GM21528 (cell line): ENCODE measurements at regions not wholly inside any gene's neighbourhood (a gene's known extent, or its start where the extent isn't known, plus 50 kb on each side); places are given as distances from the start of the nearest gene placed in this dataset.

Experiments
- ATAC-seq: cut with Tn5 transposase; IDR thresholded peaks from one replicate; pipeline ENCODE4 v1.9.1; 2021; ENCODE audit warnings: mild to moderate bottlenecking, moderate library complexity; ENCODE audit not compliant: unreplicated experiment, low FRiP score

DNA sequence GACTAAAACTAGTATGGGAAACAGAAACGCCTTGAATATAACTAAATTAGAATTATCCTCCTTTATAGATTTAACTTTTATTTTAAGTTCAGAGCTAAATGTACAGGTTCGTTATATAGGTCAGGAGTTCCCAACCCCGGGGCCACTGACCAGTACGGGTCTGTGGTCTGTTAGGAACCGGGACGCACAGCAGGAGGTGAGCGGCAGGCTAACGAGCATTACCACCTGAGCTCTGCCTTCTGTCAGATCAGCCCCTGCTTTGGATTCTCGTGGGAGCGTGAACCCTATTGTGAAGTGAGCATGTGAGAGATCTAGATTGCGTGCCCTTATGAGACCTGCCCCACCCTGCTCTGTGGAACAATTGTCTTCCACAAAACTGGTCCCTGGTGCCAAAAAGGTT is 51.0 kb downstream of the FAT4 start:
- ATAC-seq, result no peak

DNA sequence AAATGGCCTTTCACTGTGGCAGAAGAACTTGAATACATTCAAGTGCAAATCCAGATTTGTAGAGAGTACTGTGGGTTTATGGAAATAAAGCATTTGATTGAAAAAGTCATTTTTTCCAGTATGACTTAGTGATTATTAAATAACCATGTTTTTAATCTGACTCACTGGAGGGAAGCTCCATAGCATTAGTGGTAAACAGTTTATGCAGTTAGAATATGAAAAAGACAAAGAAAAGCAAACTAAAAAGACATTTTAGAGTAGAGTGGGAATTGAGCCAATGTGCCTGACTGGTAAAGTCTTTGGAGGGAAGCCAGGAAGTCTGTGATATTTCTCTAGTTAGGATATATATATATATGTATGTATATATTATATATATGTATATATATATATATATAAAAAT is 53.4 kb downstream of the FAT4 start:
- ATAC-seq, result no peak

DNA sequence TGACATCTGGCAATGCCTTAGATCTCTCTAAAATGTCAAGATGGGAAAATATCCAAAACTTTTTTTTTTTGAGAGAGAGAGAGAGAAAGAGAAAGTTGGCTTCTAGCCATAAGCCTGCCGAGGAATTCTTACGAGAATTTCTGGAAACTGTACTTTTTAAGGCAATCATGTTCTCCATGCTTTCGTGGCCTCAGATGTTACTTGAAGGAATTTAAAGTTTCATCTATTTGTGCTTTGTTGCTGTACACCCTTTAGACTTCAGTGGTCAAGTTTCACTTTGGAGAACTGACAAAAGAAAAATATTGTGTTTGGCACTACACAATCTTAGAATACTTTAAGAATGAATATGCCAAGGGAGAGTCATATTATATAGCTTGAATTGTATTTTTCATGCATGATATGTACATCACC is 53.9 kb downstream of the FAT4 start:
- no peak for ATAC-seq

DNA sequence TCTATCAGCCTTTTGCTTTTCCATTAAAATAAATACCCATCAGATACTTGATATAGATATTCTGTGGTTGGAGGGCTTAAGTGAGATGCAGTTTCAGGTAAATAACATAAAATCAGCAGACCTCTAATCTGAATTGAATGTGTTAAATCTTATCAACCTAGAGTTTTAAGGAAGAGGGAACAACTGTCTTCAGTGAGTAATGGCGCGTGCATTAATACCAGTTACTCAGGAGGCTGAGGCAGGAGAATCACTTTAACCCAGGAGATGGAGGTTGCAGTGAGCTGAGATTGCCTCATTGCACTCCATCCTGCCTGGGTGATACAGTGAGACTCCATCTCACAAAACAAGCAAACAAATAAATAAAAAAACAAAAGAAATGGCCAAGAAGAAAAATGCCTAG is 54.3 kb downstream of the FAT4 start:
- ATAC-seq, result no peak

DNA sequence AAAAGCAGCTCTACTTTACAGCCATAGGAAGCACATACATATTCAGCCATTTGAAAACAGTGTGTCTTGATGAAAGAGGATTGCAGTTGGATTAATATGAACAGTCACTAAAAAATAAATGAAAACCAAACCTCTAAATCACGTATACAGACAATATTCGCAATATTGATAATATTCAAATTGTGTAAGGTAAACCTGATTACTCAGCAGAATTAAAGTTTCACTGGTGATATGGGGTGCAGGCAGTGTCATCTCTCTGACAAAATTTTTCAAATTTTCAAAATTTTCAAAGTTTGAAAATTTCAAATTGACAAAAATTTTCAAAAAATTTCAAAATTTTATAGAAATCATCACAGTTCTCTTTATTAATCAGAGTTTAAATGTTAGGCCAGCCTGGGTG is 55.7 kb downstream of the FAT4 start:
- no peak for ATAC-seq

DNA sequence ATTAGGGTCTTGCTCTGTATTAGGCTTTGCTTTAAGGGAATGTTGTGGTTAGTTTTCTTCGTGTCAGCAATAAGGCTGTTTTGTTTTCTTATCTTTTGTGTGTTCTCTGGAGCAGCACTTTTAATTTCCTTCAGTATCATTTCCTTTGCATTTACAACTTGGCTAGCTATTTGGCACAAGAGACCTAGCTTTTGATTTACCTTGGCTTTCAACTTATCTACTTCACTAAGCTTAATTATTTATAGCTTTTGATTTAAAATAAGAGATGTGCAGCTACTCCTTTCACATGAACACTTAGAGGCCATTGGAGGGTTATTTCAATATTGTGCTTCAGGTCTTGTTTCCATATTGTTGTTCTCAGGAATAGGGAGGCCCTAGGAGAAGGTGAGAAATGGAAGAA is 68.2 kb downstream of the FAT4 start:
- ATAC-seq, result no peak

DNA sequence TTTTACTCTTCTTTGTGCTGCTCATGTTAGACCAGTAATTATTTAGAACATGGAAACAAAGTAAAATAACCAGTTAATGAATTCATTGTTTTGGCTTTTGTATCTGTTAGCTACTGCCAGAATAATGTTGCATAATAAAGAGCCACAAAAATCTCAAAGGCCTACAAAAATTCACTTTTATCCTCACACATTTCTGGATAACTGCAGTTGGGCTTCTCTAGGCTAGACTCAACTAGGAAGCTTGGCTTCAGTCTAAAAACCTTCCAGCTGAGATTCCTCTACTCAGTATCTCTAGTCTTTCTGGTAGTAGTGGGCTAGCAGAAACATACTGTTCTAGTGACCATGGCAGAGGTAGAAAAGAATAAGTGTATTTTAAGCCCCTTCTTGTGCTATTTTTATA is 73.0 kb downstream of the FAT4 start:
- ATAC-seq, result no peak

DNA sequence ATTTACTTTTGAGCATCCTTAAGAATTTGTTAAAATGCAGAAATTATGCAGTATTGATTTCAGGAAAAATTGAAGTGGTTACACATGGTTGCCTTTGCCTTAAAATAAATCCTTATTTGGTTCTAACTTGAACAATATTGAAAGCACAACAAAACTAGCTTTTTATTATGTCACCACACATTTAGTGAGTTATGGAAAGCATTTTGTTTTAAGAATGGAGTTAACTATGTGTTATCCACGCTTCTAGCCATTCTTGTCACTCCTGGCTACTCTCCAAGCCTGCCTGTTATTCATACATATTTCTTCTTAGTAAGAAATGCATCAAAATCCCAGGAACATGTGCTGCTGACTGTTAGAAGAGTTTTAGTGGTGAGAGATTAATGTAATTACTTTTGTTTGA is 73.9 kb downstream of the FAT4 start:
- ATAC-seq, result no peak

DNA sequence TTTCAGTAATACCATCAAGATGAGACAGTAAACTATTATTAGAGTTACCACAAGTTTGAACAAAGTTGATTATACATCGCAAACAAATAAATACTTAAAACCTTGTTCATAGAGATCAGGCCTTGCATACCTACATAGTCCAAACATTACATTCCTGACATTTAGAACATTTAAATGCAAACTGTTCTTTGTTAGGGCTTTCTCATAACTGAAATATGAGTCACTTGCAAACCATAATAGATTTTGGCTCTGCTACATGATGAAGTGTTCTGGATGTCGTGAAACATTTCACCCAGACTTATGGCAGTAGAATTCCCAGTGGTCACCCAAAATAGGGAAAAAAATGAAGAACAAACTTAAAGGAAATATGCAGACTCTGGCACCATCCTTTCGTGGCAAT is 75.0 kb downstream of the FAT4 start:
- no peak for ATAC-seq

DNA sequence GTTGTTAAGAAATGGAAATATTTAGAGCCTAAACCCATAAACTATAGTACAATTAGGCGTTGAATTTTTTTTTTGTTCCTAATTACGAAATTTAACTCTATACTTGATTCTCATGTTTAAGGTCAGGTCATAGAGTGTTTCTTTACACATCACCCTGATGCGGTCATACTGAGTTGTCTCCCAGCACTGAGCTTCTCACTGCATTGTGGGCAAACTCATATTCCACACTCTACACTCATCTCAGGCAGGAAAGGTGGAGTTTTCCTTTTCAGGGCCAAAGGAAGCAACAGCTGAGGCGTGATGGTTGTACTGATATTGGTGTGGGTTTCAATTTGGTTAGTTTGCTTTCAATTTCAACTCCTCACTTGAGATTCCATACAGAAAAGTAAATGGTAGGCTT is 75.4 kb downstream of the FAT4 start:
- ATAC-seq, result no peak

DNA sequence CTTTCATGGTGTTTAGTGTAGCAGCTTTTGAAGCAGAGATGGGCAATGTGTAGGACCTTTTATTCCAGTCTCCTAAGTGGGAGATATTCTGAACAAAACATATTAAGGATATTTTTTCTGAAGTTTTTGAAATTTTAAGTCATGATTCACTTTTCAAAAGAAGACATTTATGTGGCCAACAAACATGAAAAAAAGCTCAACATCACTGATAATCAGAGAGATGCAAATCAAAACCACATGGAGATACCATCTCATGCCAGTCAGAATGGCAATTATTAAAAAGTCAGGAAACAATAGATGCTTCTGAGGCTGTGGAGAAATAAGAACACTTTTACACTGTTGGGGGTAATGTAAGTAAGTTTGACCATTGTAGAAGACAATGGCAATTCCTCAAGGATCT is 76.0 kb downstream of the FAT4 start:
- ATAC-seq, result no peak

DNA sequence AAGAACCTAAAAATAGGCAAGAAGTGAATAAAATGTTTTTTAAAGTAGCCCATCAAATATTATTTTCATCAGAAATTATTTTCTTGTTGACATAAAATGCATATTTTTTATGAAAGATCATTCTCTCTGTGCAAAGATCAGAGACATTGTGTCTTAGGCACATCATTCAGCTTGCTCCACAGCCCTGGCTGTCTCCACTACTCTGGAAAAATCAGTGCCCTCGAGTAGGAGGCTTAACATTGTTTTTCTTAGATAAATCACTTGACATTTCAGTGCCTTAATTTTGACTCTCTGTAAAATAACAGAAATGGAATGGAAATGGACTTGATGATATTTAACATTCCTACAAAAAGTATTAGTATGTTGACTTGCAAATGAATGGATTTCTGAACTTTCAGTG is 77.9 kb downstream of the FAT4 start:
- ATAC-seq, result no peak

DNA sequence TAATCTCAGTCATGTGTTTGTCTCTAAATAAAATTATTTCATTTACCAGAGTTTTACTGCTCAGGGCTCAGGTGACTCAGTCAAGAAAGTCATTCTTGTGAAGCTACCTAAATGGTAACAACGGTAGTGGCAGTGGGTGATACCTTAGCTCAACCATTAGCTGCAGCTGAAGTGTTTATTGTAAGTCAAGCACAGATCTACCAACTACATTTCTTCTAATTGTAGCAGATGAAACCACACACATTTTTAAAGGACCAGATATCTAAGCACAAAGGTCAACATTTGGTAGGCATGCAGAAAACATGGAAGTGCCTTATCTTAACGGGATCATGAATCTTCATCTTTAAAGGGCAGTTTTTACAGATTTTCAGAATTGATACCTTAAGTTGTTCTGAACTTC is 79.1 kb downstream of the FAT4 start:
- ATAC-seq, result no peak

DNA sequence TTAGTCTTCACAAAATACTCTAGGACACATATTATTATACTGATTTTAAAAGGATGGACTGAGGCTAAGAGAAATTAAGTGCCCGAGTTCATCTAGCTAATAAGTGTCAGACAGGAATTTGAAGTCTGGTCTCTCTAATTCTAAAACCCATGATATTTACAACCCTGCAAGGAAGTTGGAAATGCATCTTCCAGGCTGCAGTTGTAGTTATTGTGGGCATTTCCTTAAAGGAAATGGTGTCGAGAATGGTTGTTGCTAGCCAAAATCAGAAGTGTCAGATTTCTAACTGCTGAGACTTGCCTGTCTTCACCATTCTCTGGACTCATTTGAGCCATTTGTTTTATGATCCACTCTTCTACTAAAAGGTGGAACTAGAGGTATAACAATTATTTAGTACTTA is 82.5 kb downstream of the FAT4 start:
- no peak for ATAC-seq

DNA sequence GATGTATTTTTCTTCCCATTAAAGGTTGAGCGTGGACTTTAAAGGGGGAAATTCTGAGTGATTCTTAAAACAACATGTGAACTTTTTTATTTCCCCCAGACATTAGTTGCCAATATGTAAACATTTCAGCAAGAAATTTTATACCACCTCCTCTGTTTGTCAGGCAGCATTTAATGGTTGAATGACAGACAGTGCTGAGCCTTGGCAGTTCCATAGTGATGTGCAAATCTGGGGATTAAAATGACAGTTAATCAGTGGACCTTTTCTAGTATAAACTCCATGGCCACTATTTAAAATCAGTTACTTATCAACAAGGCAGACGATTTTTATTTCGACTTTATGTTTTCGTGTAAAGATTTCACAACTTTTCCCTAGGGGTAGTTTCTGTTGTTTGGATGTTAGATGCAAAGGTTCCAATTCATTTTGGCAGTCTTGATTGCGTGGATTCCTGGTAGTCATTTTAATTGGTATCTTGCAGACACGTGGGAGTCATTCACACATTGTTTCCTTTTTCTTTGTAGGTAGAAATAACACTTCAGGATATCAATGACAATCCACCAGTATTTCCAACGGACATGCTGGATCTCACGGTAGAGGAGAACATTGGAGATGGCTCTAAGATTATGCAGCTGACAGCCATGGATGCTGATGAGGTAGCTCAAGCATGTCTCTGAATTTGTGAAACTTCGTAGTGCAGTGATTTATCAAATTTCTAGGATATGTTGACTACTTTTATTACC is 83.7 kb downstream of the FAT4 start:
- ATAC-seq, result no peak

DNA sequence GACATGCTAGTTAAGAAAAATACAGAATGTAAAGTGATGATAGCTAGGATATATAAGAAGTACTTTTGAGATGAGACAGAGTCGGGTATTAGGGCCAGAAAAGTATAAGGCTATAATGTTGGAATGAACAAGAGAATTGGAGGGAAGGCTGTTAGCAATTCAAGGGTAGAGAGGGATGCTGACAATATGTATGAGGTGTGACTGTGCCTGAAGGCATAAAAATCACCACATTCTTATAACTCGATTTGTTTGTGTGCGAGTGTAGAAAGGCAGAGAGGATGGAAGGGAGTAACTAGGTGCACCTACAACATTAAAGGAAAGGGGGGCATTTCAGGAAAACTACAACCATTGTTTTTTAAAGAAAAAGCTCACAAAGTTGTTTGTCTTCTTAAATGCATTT is 86.0 kb downstream of the FAT4 start:
- no peak for ATAC-seq

DNA sequence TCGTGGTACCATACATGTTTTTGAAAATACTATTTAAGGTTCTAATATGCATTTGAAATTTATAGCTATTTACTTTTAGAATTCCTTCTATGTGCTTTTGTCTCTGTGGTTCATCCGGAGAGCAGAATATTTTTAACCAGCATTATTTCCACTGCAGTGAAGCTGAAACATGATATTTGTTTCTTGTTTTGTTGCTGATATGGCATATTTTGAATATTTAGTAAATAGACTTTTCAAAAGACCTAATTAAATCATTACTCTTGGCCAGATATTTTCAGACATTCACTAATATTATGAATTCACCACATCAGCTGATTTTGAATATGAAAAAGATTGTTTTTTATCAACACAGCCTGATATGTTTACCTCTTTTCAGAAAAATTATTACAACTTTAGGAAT is 87.0 kb downstream of the FAT4 start:
- no peak for ATAC-seq

DNA sequence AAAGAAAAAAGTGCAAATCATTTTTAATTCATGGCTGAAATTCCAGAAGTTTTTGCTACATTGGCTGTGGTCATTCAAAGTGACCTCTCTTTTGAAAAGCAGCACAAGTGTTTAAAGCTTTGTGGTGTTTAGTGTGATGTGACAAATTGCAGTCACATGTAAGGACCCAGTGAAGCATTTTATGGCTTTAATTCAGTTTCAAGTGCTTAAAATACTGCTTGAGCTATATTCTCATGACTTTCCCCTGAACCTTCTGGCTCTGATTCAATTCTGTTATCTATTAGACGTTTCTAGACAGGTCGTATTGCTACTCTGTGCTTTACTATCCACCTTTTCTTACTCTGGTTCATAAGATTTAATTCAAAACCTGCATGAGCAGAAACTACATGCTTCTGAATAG is 105.8 kb downstream of the FAT4 start:
- no peak for ATAC-seq

DNA sequence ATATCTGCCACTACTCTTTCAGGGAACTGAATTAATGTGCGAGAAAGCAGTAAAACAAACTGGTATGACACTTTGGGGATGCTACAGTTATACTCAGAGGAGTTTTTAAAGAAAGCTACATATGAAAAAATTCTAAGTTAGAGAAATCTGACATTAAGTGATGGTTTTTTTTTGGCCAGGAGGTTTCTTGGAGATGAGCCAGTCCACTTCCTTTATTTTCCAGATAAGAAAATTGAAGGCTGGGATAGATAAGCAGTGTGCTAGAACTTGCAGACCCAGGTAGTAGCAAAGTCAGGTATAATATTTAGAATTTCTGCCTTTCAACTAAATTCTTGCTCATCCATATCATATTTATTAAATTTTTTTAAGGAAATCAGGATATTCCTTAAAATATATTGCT is 106.8 kb downstream of the FAT4 start:
- no peak for ATAC-seq

DNA sequence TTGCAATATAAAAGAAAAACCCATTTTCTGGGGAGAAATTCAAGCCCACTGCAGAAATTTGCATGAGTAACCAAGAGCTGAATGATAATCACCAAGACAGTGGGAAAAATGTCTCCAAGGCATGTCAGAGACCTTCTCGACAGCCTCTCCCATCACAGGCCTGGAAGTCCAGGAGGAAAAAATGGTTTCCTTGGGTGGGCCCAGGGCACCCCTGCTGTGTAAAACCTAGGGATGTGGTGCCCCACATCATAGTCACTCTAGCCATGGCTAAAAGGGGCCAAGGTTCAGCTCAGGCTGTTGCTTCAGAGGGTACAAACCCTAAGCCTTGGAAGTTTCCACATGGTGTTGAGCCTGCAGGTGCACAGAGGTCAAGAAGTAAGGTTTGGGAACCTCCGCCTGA is 108.4 kb downstream of the FAT4 start:
- ATAC-seq, result no peak

DNA sequence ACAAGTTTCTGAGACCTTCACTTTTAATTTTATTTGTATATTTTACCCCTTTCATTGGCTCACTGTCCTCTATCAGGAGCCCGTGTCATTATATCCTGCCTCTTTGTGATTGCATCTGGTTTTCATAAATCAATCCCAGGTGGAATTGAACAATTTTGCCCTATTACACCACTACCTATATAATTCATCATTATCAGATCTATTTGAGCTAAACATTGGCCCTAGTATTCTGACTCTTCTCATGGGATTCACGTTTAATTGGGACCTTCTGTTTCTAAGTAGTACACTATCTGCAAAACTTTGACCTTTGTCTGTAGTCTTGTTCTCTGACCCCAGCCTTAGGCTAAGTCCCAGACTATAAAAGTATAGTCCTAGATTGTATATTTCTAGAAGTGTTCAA is 114.1 kb downstream of the FAT4 start:
- no peak for ATAC-seq

DNA sequence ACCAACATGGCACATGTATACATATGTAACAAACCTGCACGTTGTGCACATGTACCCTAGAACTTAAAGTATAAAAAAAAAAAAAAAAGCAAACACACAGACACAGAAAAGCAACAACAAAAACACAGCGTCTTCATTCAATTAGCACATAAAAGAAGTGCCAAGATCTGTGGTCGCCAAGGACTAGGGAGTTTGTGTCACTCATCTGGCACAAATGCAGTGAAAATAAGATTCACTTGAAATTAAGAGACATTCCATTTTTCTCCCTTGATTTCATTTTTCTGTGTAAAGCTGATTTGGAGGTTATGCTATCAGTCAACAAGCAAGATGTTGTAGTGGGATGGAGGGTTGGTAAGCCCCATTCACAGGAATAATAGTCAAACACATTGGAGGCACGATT is 115.3 kb downstream of the FAT4 start:
- ATAC-seq, result no peak

DNA sequence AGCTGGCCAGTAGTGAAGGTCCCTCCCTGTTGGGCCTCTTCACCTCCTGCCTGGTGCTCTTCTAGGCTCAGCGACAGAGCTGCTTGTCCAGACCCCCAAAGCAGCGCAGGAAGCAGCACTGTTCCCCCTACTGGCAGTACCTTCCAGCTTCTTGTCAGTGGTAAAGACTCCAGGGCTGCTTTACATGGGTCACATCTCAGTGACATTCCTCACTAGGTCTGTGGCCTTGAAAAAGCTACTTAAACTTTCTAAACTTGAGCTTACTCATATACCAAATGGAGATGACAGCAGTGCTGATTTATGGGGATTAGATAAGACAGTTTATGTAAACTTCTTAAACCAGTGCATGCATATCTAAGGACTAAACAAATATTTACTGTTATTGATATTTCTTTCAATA is 117.3 kb downstream of the FAT4 start:
- no peak for ATAC-seq
